ENCODE measurements at regions not wholly inside any gene's neighbourhood (a gene's known extent, or its start where the extent isn't known, plus 50 kb on each side); places are given as distances from the start of the nearest gene placed in this dataset.

DNA sequence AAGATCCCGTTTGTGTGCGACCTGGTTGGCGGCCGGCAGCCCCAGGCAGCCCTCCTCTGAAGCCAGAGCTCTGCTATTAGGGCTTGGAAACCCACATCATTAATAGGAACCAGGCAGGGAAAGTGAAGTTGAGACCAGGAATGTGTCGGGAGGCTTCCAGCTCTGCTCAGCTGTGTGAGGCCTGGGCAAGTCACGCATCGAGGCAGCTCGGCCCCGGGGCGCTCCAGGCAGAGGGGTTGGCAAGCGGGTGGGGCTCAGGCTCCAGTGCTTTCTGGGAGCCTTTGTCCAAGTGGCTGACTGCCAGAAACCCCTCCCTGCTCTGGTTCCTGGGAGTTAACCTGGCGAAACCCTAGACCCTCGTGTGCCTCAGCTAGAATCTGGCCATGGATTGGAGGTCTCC is 1151.7 kb downstream of the VRK1 start:
- DNase-seq (ENCODE audit: low spot score), result no peak
- no peak for ATAC-seq (ENCODE audit: low read depth)
- TF ChIP-seq, protein P1, sequence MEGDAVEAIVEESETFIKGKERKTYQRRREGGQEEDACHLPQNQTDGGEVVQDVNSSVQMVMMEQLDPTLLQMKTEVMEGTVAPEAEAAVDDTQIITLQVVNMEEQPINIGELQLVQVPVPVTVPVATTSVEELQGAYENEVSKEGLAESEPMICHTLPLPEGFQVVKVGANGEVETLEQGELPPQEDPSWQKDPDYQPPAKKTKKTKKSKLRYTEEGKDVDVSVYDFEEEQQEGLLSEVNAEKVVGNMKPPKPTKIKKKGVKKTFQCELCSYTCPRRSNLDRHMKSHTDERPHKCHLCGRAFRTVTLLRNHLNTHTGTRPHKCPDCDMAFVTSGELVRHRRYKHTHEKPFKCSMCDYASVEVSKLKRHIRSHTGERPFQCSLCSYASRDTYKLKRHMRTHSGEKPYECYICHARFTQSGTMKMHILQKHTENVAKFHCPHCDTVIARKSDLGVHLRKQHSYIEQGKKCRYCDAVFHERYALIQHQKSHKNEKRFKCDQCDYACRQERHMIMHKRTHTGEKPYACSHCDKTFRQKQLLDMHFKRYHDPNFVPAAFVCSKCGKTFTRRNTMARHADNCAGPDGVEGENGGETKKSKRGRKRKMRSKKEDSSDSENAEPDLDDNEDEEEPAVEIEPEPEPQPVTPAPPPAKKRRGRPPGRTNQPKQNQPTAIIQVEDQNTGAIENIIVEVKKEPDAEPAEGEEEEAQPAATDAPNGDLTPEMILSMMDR (IDR thresholded peaks at IDR 0.05; ENCODE audit: poor library complexity, severe bottlenecking), result no peak
- Histone ChIP-seq H3K36me3 (ENCODE audit: low read depth) (no peaks in the 10 kb centered on the region), H3K9me3 (ENCODE audit: severe bottlenecking) (no peaks in the 10 kb centered on the region), H3K27ac (ENCODE audit: poor library complexity, severe bottlenecking) (no peak overlapping the region), H3K4me3 (ENCODE audit: severe bottlenecking) (no peak overlapping the region), H3K27me3 (ENCODE audit: insufficient read depth, poor library complexity, severe bottlenecking) (no peaks in the 10 kb centered on the region), H3K4me1 (ENCODE audit: insufficient read depth, poor library complexity, severe bottlenecking) (no peaks in the 10 kb centered on the region)

DNA sequence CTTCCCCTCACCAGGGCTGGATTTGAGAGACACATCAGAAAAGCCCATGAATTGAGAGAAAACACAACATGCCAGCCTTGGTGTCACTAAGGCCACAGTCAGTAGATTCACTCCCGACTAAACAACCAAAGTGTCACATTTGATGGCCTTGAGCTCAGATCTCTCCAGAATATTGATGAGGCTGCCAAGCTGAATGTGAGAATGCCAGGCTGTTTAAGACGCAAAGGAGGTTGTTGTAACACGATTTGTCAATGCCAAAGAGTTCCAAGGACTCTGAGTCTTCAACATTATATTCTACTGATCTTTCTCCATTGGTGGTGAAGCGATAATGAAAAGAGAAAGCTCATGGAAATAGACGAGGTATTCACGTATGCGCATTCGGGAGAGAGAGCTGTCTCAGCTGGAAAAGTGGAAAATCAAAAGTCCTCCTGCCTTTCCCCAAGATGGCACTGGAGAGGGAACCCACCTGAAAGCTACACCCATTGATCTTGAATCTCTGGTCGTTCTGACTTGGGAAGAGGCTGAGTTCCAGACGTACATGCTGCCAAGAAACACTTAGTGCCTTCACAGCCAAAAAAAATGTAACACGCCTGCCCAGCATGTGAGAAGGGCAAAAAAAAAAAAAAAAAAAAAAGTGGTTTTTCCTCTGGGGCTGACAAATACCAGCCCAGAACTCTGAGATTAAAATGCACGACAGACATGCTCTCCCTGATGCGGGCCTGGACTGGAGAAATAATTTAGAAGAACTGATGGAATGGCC is 1159.6 kb downstream of the VRK1 start:
- no peak for ATAC-seq (ENCODE audit: low read depth)
- TF ChIP-seq, protein P1 (IDR thresholded peaks at IDR 0.05; ENCODE audit: poor library complexity, severe bottlenecking), result no peak
- H3K9me3 ChIP-seq (ENCODE audit: severe bottlenecking), result no peaks in the 10 kb centered on the region
- H3K36me3 ChIP-seq (ENCODE audit: low read depth), result no peaks in the 10 kb centered on the region
- no peaks in the 10 kb centered on the region for H3K4me1 ChIP-seq (ENCODE audit: insufficient read depth, poor library complexity, severe bottlenecking)
- no peak overlapping the region for H3K27ac ChIP-seq (ENCODE audit: poor library complexity, severe bottlenecking)
- no peak overlapping the region for H3K4me3 ChIP-seq (ENCODE audit: severe bottlenecking)
- H3K27me3 ChIP-seq (ENCODE audit: insufficient read depth, poor library complexity, severe bottlenecking), result no peaks in the 10 kb centered on the region
- DNase-seq (ENCODE audit: low spot score), result no peak

DNA sequence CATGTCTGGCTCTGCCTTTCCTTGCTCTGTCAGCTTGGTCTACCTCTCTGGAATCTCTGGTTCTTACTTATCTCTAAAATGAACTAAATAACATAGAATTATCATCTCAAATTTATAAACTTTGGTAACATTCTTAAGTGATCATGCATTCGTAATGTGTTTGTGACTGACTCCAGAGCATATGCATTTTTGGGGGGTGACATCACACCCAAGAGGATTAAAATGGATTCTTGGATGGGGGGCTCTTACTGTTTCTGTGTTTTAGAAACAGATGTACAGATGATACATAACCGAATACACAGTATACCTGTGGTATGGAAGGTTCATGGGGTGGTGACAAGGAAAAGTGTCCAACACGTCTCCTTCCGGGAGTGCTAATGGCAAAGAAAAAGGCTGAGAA is 1162.1 kb downstream of the VRK1 start:
- H3K4me3 ChIP-seq (ENCODE audit: severe bottlenecking), result no peak overlapping the region
- H3K27ac ChIP-seq (ENCODE audit: poor library complexity, severe bottlenecking), result no peak overlapping the region
- H3K36me3 ChIP-seq (ENCODE audit: low read depth), result no peaks in the 10 kb centered on the region
- TF ChIP-seq, protein P1 (IDR thresholded peaks at IDR 0.05; ENCODE audit: poor library complexity, severe bottlenecking), result no peak
- H3K9me3 ChIP-seq (ENCODE audit: severe bottlenecking), result no peaks in the 10 kb centered on the region
- H3K4me1 ChIP-seq (ENCODE audit: insufficient read depth, poor library complexity, severe bottlenecking), result no peaks in the 10 kb centered on the region
- no peak for ATAC-seq (ENCODE audit: low read depth)
- DNase-seq (ENCODE audit: low spot score), result no peak
- H3K27me3 ChIP-seq (ENCODE audit: insufficient read depth, poor library complexity, severe bottlenecking), result no peaks in the 10 kb centered on the region

DNA sequence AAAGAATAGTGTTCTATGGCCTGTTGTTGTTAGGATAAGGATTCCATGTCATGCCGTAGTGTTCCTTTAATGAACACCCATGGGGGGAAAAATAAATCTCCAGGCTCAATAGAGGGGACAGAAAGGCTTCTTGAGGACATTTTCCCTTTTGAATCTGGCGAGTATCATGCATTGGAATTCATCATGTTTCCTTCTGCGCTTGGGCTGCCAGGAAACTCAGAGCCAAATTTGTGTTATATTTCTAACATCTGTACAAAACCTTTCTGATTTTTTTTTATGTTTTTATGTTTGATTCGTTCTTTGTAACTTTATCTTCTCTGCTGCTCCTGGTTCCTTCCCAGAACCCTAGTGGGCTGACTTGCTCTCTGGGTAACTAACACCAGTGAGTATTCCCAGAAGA is 1163.3 kb downstream of the VRK1 start:
- TF ChIP-seq, protein P1 (IDR thresholded peaks at IDR 0.05; ENCODE audit: poor library complexity, severe bottlenecking), result no peak
- Histone ChIP-seq H3K4me1 (ENCODE audit: insufficient read depth, poor library complexity, severe bottlenecking) (no peaks in the 10 kb centered on the region), H3K27me3 (ENCODE audit: insufficient read depth, poor library complexity, severe bottlenecking) (no peaks in the 10 kb centered on the region), H3K9me3 (ENCODE audit: severe bottlenecking) (no peaks in the 10 kb centered on the region), H3K4me3 (ENCODE audit: severe bottlenecking) (no peak overlapping the region), H3K27ac (ENCODE audit: poor library complexity, severe bottlenecking) (no peak overlapping the region), H3K36me3 (ENCODE audit: low read depth) (no peaks in the 10 kb centered on the region)
- no peak for DNase-seq (ENCODE audit: low spot score)
- no peak for ATAC-seq (ENCODE audit: low read depth)

DNA sequence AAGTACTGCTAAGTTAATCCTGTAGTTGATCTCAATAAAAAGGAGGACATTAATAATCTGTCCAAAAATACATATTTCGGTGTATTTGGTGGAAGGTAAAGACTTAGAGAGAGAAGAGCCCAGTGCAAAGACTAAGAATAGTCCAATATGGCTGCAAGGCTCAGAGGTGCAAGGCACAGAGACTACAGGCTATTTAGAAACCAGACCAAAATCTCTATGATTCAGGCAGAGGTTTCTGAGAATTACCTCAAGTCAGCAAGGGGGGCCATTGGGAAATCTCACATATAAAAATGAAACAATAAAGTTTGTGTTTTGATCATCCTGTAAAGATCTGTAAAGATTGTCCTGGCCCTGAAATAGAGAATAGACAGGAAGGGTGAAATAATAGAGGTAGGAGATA is 1173.0 kb downstream of the VRK1 start:
- Histone ChIP-seq H3K4me1 (ENCODE audit: insufficient read depth, poor library complexity, severe bottlenecking) (no peaks in the 10 kb centered on the region), H3K4me3 (ENCODE audit: severe bottlenecking) (no peak overlapping the region), H3K27ac (ENCODE audit: poor library complexity, severe bottlenecking) (no peak overlapping the region), H3K36me3 (ENCODE audit: low read depth) (no peaks in the 10 kb centered on the region), H3K27me3 (ENCODE audit: insufficient read depth, poor library complexity, severe bottlenecking) (no peaks in the 10 kb centered on the region), H3K9me3 (ENCODE audit: severe bottlenecking) (no peaks in the 10 kb centered on the region)
- DNase-seq (ENCODE audit: low spot score), result no peak
- no peak for ATAC-seq (ENCODE audit: low read depth)
- TF ChIP-seq, protein P1 (IDR thresholded peaks at IDR 0.05; ENCODE audit: poor library complexity, severe bottlenecking), result no peak

Data from RWPE2 (cell line).